Ascending aorta (tissue), 2 donors: ENCODE measurements at regions not wholly inside any gene's neighbourhood (a gene's known extent, or its start where the extent isn't known, plus 50 kb on each side); places are given as distances from the start of the nearest gene placed in this dataset.
"Not testable (repeated sequence)": the region's sequence is repeated elsewhere in the genome, so short reads cannot be mapped to it uniquely, and the experiment has no call there.

Experiments
- DNase-seq, 2 donors: peaks; one replicate each; pipeline ENCODE4 v3.0.0-alpha.2; 2019; ENCODE audit warnings: low spot score in 2 of 2
- H3K27ac ChIP-seq, 2 donors: fragments of 200-600 bp; sonication (generic); one replicate each; pipeline ENCODE4 v1.5.1; 2016 to 2017; ENCODE audit warnings: mild to moderate bottlenecking in 1 of 2
- H3K27me3 ChIP-seq: fragments of 200-600 bp; sonication (generic); one replicate; pipeline ENCODE4 v1.5.1; 2017
- H3K36me3 ChIP-seq, 2 donors: fragments of 200-600 bp; sonication (generic); one replicate each; pipeline ENCODE4 v1.5.1; 2016
- H3K4me1 ChIP-seq, 2 donors: fragments of 200-600 bp; sonication (generic); one replicate each; pipeline ENCODE4 v1.5.1; 2016 to 2017; ENCODE audit warnings: mild to moderate bottlenecking in 1 of 2
- H3K4me3 ChIP-seq, 2 donors: fragments of 200-600 bp; sonication (generic); one replicate each; pipeline ENCODE4 v1.5.1; 2016 to 2017; ENCODE audit warnings: mild to moderate bottlenecking in 1 of 2
- H3K9me3 ChIP-seq, 2 donors: fragments of 200-600 bp; sonication (generic); one replicate each; pipeline ENCODE4 v1.5.1; 2016
- intact Hi-C: fragments of 100-400 bp; cut with DNase I; formaldehyde crosslinking; loops from one replicate; pipeline ENCODE4 v1.15.1; 2023
- TF ChIP-seq, protein P1 (sequence below), 3 experiments: fragments of 200-600 bp in 2 of 3; fragments of 450-650 bp in 1 of 3; sonication (generic) in 2 of 3; IDR thresholded peaks; one replicate each; pipeline ENCODE4 v1.5.1; 2016 to 2019; ENCODE audit warnings: antibody characterized with exemption in 3 of 3, mild to moderate bottlenecking in 1 of 3, moderate library complexity in 1 of 3

DNA sequence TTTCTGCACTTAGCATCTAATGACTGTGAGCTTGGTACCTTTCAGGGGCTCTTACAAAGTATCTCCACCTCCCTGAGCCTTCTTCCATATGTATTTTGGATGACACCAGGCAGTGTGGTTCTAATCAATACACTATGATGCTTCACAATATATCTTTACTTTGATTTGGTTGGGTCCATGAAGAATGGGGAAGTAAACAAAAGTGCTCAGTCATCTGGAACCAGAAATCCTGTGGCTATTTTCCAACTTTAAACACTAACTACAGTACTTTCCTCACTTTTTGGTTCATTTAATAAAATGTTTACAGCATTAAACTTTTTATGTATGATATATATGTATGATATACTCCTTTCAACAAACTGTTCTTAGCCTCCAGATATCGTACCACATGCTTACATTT, 216.4 kb upstream of the AFF2 start:
- DNase-seq: no peak
- Histone ChIP-seq H3K4me1 (no peaks in the 10 kb centered on the region), H3K27ac (no peak overlapping the region), H3K9me3 (no peaks in the 10 kb centered on the region), H3K27me3 (no peaks in the 10 kb centered on the region), H3K36me3 (no peaks in the 10 kb centered on the region), H3K4me3 (no peak overlapping the region)
- TF ChIP-seq, protein P1, sequence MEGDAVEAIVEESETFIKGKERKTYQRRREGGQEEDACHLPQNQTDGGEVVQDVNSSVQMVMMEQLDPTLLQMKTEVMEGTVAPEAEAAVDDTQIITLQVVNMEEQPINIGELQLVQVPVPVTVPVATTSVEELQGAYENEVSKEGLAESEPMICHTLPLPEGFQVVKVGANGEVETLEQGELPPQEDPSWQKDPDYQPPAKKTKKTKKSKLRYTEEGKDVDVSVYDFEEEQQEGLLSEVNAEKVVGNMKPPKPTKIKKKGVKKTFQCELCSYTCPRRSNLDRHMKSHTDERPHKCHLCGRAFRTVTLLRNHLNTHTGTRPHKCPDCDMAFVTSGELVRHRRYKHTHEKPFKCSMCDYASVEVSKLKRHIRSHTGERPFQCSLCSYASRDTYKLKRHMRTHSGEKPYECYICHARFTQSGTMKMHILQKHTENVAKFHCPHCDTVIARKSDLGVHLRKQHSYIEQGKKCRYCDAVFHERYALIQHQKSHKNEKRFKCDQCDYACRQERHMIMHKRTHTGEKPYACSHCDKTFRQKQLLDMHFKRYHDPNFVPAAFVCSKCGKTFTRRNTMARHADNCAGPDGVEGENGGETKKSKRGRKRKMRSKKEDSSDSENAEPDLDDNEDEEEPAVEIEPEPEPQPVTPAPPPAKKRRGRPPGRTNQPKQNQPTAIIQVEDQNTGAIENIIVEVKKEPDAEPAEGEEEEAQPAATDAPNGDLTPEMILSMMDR (IDR thresholded peaks at IDR 0.05): no peak
- intact Hi-C loops: no loop called here

- no peaks in the 10 kb centered on the region for H3K9me3 ChIP-seq
- no peaks in the 10 kb centered on the region for H3K4me1 ChIP-seq
- intact Hi-C loops: no loop called here
- H3K4me3 ChIP-seq: no peak overlapping the region
- no peaks in the 10 kb centered on the region for H3K27me3 ChIP-seq
- DNase-seq: no peak
- H3K27ac ChIP-seq: no peak overlapping the region
- TF ChIP-seq, protein P1 (IDR thresholded peaks at IDR 0.05): no peak
- H3K36me3 ChIP-seq: no peaks in the 10 kb centered on the region
These were observed 215.6 kb upstream of the AFF2 start for GRCh38 chrX:148284821-148285220.

GRCh38 chrX:148288451-148288850, 212.0 kb upstream of the AFF2 start:
- intact Hi-C loops: no loop called here
- no peak overlapping the region for H3K27ac ChIP-seq
- no peak overlapping the region for H3K4me3 ChIP-seq
- no peaks in the 10 kb centered on the region for H3K36me3 ChIP-seq
- no peaks in the 10 kb centered on the region for H3K27me3 ChIP-seq
- DNase-seq: no peak
- TF ChIP-seq, protein P1 (IDR thresholded peaks at IDR 0.05): no peak
- H3K4me1 ChIP-seq: no peaks in the 10 kb centered on the region
- no peaks in the 10 kb centered on the region for H3K9me3 ChIP-seq

DNA sequence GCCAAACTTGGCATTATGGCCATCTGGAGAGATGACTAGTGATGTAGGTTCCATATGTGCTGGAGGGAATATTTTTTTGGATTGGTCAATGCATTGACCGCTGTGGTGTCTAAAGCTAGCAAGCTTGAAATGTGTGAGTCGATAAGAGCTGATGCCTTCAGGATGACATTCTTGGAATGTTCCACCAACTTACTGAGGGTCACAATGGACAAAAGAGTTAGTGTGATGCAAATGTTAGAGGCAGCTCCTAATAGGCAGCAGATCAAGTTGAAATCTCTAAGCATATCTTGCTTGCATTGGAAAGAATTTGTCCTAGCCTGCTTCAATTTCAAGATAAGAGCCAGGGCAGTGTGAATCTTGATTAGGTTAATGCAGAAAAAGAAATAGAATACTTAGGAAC, 210.4 kb upstream of the AFF2 start:
- Histone ChIP-seq H3K4me1 (no peaks in the 10 kb centered on the region), H3K27me3 (no peaks in the 10 kb centered on the region)
- intact Hi-C loops: no loop called here

GRCh38 chrX:148290931-148291330, 209.5 kb upstream of the AFF2 start:
- no peaks in the 10 kb centered on the region for H3K4me1 ChIP-seq
- H3K27me3 ChIP-seq: no peaks in the 10 kb centered on the region
- no peak for DNase-seq
- H3K4me3 ChIP-seq: no peak overlapping the region
- intact Hi-C loops: no loop called here
- H3K27ac ChIP-seq: no peak overlapping the region
- H3K36me3 ChIP-seq: no peaks in the 10 kb centered on the region
- TF ChIP-seq, protein P1 (IDR thresholded peaks at IDR 0.05): no peak
- H3K9me3 ChIP-seq: no peaks in the 10 kb centered on the region

More for the DNA sequence above, 210.4 kb upstream of the AFF2 start:
- Histone ChIP-seq H3K27ac (no peak overlapping the region), H3K36me3 (no peaks in the 10 kb centered on the region), H3K9me3 (no peaks in the 10 kb centered on the region), H3K4me3 (no peak overlapping the region)
- TF ChIP-seq, protein P1 (IDR thresholded peaks at IDR 0.05): no peak
- no peak for DNase-seq

DNA sequence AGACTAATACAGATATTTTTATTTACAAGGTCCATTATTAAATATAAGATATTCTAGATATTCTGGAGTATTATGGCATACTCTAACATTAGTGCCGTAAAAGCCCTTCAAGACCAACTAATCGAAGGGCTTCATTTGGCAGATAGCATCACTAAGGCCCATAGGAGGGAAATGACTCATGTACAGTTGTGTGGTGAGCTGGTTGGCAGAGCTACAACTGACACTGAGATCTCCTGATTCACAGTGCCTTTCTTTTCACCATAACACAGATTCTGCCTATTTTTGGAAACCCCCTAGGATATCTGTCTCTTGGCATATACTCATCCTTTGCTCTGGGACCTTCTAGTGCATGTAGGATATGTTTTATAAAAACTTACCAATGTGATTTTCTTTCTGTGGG, 201.7 kb upstream of the AFF2 start:
- TF ChIP-seq, protein P1 (IDR thresholded peaks at IDR 0.05): no peak

DNA sequence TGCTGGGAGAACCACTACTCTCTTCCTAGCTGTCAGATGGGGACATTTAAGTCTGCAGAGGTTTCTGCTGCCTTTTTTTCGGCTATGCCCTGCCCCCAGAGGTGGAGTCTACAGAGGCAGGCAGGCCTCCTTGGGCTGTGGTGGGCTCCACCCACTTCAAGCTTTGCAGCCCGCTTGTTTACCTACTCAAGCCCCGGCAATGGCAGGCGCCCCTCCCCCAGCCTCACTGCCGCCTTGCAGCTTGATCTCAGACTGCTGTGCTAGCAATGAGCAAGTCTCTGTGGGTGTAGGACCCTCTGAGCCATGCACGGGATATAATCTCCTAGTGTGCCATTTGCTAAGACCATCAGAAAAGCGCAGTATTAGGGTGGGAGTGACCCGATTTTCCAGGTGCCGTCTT, 195.2 kb upstream of the AFF2 start:
- H3K4me1 ChIP-seq, intact Hi-C loops, H3K4me3 ChIP-seq, H3K27ac ChIP-seq, H3K36me3 ChIP-seq, DNase-seq, H3K27me3 ChIP-seq, H3K9me3 ChIP-seq: not testable (repeated sequence)

More for the DNA sequence above, 201.7 kb upstream of the AFF2 start:
- Histone ChIP-seq H3K27me3 (no peaks in the 10 kb centered on the region), H3K9me3 (no peaks in the 10 kb centered on the region), H3K27ac (no peak overlapping the region), H3K4me1 (no peaks in the 10 kb centered on the region), H3K4me3 (no peak overlapping the region), H3K36me3 (no peaks in the 10 kb centered on the region)
- intact Hi-C loops: no loop called here
- no peak for DNase-seq
